Endodermal cell (in vitro differentiated cells): ENCODE measurements at regions not wholly inside any gene's neighbourhood (a gene's known extent, or its start where the extent isn't known, plus 50 kb on each side); places are given as distances from the start of the nearest gene placed in this dataset.

Experiments used
- DNase-seq: peaks from one replicate; pipeline ENCODE4 v3.0.0-alpha.2; 2017
- H3K27ac ChIP-seq: 2 replicates; pipeline ENCODE4 v1.5.1; 2013; ENCODE audit warnings: mild to moderate bottlenecking, low read depth, low read length, moderate library complexity
- H3K27me3 ChIP-seq: 2 replicates; pipeline ENCODE4 v1.6.1; 2013; ENCODE audit warnings: mild to moderate bottlenecking, low read length, moderate library complexity; ENCODE audit not compliant: insufficient read depth, control insufficient read depth, poor library complexity, severe bottlenecking
- H3K36me3 ChIP-seq: 2 replicates; pipeline ENCODE4 v1.7.0; 2013; ENCODE audit warnings: mild to moderate bottlenecking, low read length, moderate library complexity; ENCODE audit not compliant: control insufficient read depth, insufficient read depth
- H3K4me1 ChIP-seq: one replicate; pipeline ENCODE4 v1.7.0; 2013; ENCODE audit warnings: low read length; ENCODE audit not compliant: control insufficient read depth, insufficient read depth
- H3K4me3 ChIP-seq: 2 replicates; pipeline ENCODE4 v1.5.1; 2013; ENCODE audit warnings: mild to moderate bottlenecking, low read length, moderate library complexity
- H3K9ac ChIP-seq: 2 replicates; pipeline ENCODE4 v1.6.1; 2013; ENCODE audit warnings: mild to moderate bottlenecking, low read length, moderate library complexity; ENCODE audit not compliant: poor library complexity, severe bottlenecking; ENCODE audit errors: extremely low read depth
- H3K9me3 ChIP-seq: 2 replicates; pipeline ENCODE4 v1.6.1; 2013; ENCODE audit warnings: mild to moderate bottlenecking, low read length, moderate library complexity; ENCODE audit not compliant: control insufficient read depth
- H3K27ac Mint-ChIP-seq: 2 replicates; pipeline ENCODE4 v1.8.0; 2020; ENCODE audit warnings: mixed read lengths
- H3K27me3 Mint-ChIP-seq: 2 replicates; pipeline ENCODE4 v1.8.0; 2021; ENCODE audit warnings: mild to moderate bottlenecking, mixed read lengths; ENCODE audit not compliant: insufficient read depth
- H3K36me3 Mint-ChIP-seq: 2 replicates; pipeline ENCODE4 v1.8.0; 2020; ENCODE audit warnings: low read depth, mixed read lengths
- H3K4me1 Mint-ChIP-seq: 2 replicates; pipeline ENCODE4 v1.8.0; 2020; ENCODE audit warnings: mixed read lengths
- H3K4me3 Mint-ChIP-seq: 2 replicates; pipeline ENCODE4 v1.8.0; 2020; ENCODE audit warnings: mild to moderate bottlenecking, moderate library complexity, mixed read lengths
- H3K9me3 Mint-ChIP-seq: 2 replicates; pipeline ENCODE4 v1.8.0; 2020; ENCODE audit warnings: mild to moderate bottlenecking, mixed read lengths
- CTCF ChIP-seq: fragments of 200-600 bp; sonication (generic); conservative IDR thresholded peaks from 2 replicates; pipeline ENCODE4 v1.5.0; 2021; ENCODE audit warnings: antibody characterized with exemption, mild to moderate bottlenecking
- WGBS, 2 experiments: methylation state at CpG; one replicate each; pipeline versions ENCODE4 v1.1.5 to v1.1.7; 2013; ENCODE audit warnings: missing lambda C conversion rate in 2 of 2, mixed read lengths in 1 of 2; ENCODE audit not compliant: insufficient coverage in 1 of 2, insufficient read length in 1 of 2; 5-methylcytosine and 5-hydroxymethylcytosine counted together

- Mint-ChIP-seq H3K27ac (no peak overlapping the region), H3K4me3 (no peak overlapping the region), H3K36me3 (no peaks in the 10 kb centered on the region), H3K4me1 (peaks cover 4% of the 10 kb centered on the region), H3K27me3 (no peaks in the 10 kb centered on the region), H3K9me3 (no peaks in the 10 kb centered on the region)
- Histone ChIP-seq H3K4me3 (no peak overlapping the region), H3K9ac (no peak overlapping the region), H3K36me3 (no peaks in the 10 kb centered on the region), H3K27ac (no peak overlapping the region), H3K9me3 (no peaks in the 10 kb centered on the region), H3K27me3 (no peaks in the 10 kb centered on the region), H3K4me1 (no peaks in the 10 kb centered on the region)
- DNase-seq, result no peak
- 73 to 88% methylated on average over 1 of the region's 1 CpG for WGBS, 2 experiments
- TF ChIP-seq CTCF, result no peak
Observed at GRCh38 chr2:84285056-84285747, 173.9 kb downstream of the SUCLG1 start.

GRCh38 chr2:84283506-84283905 lies 175.6 kb downstream of the SUCLG1 start:
- Histone ChIP-seq H3K27ac (peak overlapping the region; percentile 45), H3K9me3 (no peaks in the 10 kb centered on the region), H3K36me3 (no peaks in the 10 kb centered on the region), H3K4me1 (no peaks in the 10 kb centered on the region), H3K9ac (no peak overlapping the region), H3K4me3 (no peak overlapping the region), H3K27me3 (no peaks in the 10 kb centered on the region)
- 55 to 73% methylated on average over 2 to 3 of the region's 3 CpGs for WGBS, 2 experiments
- Mint-ChIP-seq H3K27me3 (no peaks in the 10 kb centered on the region), H3K36me3 (no peaks in the 10 kb centered on the region), H3K4me1 (peaks cover 4% of the 10 kb centered on the region), H3K9me3 (no peaks in the 10 kb centered on the region), H3K4me3 (no peak overlapping the region), H3K27ac (no peak overlapping the region)
- peak; percentile 52 for DNase-seq
- TF ChIP-seq CTCF, result no peak

- no peaks in the 10 kb centered on the region for H3K27me3 Mint-ChIP-seq
- no peaks in the 10 kb centered on the region for H3K36me3 ChIP-seq
- no peak overlapping the region for H3K27ac ChIP-seq
- no peak overlapping the region for H3K9ac ChIP-seq
- H3K4me3 Mint-ChIP-seq, result no peak overlapping the region
- no peak for DNase-seq
- H3K9me3 Mint-ChIP-seq, result no peaks in the 10 kb centered on the region
- H3K27me3 ChIP-seq, result no peaks in the 10 kb centered on the region
- no peak overlapping the region for H3K4me3 ChIP-seq
- no peak overlapping the region for H3K27ac Mint-ChIP-seq
- 84 to 100% methylated on average over 2 to 3 of the region's 3 CpGs for whole genome bisulfite sequencing, 2 experiments
- H3K4me1 Mint-ChIP-seq, result peaks cover 4% of the 10 kb centered on the region
- TF ChIP-seq CTCF, result no peak
- H3K4me1 ChIP-seq, result no peaks in the 10 kb centered on the region
- no peaks in the 10 kb centered on the region for H3K36me3 Mint-ChIP-seq
- H3K9me3 ChIP-seq, result no peaks in the 10 kb centered on the region
Observed at GRCh38 chr2:84281510-84281909, 177.6 kb downstream of the SUCLG1 start.
